ENCODE measurements at regions not wholly inside any gene's neighbourhood (a gene's known extent, or its start where the extent isn't known, plus 50 kb on each side); places are given as distances from the start of the nearest gene placed in this dataset.
"Not testable (repeated sequence)": the region's sequence is repeated elsewhere in the genome, so short reads cannot be mapped to it uniquely, and the experiment has no call there.

DNA sequence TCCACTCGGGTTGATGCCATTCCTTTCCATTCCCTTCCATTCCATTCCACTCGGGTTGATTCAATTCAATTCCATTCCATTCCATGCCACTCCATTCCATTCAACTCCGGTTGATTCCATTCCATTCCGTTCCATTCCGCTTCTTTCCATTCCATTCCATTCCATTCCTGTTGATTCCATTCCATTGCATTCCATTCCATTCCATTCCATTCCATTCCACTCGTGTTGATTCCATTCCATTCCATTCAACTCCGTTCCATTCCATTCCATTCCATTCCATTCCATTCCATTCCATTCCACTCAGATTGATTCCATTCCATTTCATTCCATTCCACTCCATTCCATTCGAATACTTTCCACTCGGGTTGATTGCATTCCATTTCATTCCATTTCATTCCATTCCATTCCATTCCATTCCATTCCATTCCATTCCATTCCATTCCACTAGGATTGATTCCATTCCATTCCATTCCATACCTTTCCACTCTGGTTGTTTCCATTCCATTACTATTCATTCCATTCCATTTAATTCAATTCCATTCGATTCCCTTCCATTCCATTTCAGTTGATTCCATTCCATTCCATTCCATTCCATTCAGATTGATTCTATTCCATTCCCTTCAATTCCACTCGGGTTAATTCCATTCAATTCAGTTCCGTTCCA, 1141.8 kb downstream of the RPIA start:
- no peak for DNase-seq
- Mint-ChIP-seq H3K27me3 (ENCODE audit: insufficient read depth) (peaks cover 2% of the 10 kb centered on the region), H3K4me1 (no peaks in the 10 kb centered on the region), H3K9me3 (no peaks in the 10 kb centered on the region), H3K36me3 (ENCODE audit: low read depth) (peaks cover 30% of the 10 kb centered on the region), H3K4me3 (no peak overlapping the region), H3K27ac (no peak overlapping the region)
- Histone ChIP-seq H3K36me3 (ENCODE audit: control insufficient read depth, insufficient read depth, low read length) (no peaks in the 10 kb centered on the region), H3K9ac (ENCODE audit: extremely low read depth, low read length, poor library complexity, severe bottlenecking) (no peak overlapping the region), H3K9me3 (ENCODE audit: control insufficient read depth, low read length) (no peaks in the 10 kb centered on the region), H3K4me1 (ENCODE audit: control insufficient read depth, insufficient read depth, low read length) (no peaks in the 10 kb centered on the region), H3K27me3 (ENCODE audit: control insufficient read depth, insufficient read depth, low read length, poor library complexity, severe bottlenecking) (no peaks in the 10 kb centered on the region), H3K4me3 (ENCODE audit: low read length) (no peak overlapping the region), H3K27ac (ENCODE audit: low read depth, low read length) (no peak overlapping the region)
- TF ChIP-seq, protein P1, sequence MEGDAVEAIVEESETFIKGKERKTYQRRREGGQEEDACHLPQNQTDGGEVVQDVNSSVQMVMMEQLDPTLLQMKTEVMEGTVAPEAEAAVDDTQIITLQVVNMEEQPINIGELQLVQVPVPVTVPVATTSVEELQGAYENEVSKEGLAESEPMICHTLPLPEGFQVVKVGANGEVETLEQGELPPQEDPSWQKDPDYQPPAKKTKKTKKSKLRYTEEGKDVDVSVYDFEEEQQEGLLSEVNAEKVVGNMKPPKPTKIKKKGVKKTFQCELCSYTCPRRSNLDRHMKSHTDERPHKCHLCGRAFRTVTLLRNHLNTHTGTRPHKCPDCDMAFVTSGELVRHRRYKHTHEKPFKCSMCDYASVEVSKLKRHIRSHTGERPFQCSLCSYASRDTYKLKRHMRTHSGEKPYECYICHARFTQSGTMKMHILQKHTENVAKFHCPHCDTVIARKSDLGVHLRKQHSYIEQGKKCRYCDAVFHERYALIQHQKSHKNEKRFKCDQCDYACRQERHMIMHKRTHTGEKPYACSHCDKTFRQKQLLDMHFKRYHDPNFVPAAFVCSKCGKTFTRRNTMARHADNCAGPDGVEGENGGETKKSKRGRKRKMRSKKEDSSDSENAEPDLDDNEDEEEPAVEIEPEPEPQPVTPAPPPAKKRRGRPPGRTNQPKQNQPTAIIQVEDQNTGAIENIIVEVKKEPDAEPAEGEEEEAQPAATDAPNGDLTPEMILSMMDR (conservative IDR thresholded peaks at IDR 0.05) = no peak
- 67 to 73% methylated on average over 12 of the region's 12 CpGs for WGBS, 2 experiments (ENCODE audit: insufficient coverage in 1 of 2, insufficient read length in 1 of 2)

DNA sequence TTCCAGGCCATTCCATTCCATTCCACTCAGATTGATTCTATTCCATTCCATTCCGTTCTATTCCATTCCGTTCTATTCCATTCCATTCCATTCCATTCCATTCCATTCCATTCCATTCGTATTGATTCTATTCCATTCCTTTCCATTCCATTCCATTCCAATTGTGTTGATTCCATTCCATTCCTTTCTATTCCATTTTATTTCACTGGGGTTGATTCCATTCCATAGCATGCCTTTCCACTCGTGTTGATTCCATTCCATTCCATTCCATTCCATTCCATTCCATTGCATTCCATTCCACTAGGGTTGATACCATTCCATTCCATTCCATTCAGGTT, 1142.3 kb downstream of the RPIA start:
- H3K36me3 ChIP-seq (ENCODE audit: control insufficient read depth, insufficient read depth, low read length) = no peaks in the 10 kb centered on the region
- WGBS, 2 experiments (ENCODE audit: insufficient coverage in 1 of 2, insufficient read length in 1 of 2) = 70 to 77% methylated on average over 4 of the region's 4 CpGs
- peaks cover 2% of the 10 kb centered on the region for H3K27me3 Mint-ChIP-seq (ENCODE audit: insufficient read depth)
- no peak overlapping the region for H3K9ac ChIP-seq (ENCODE audit: extremely low read depth, low read length, poor library complexity, severe bottlenecking)
- no peaks in the 10 kb centered on the region for H3K4me1 ChIP-seq (ENCODE audit: control insufficient read depth, insufficient read depth, low read length)
- no peak overlapping the region for H3K27ac ChIP-seq (ENCODE audit: low read depth, low read length)
- no peaks in the 10 kb centered on the region for H3K9me3 Mint-ChIP-seq
- no peak for DNase-seq
- no peak overlapping the region for H3K4me3 ChIP-seq (ENCODE audit: low read length)
- H3K36me3 Mint-ChIP-seq (ENCODE audit: low read depth) = peaks cover 34% of the 10 kb centered on the region
- no peaks in the 10 kb centered on the region for H3K27me3 ChIP-seq (ENCODE audit: control insufficient read depth, insufficient read depth, low read length, poor library complexity, severe bottlenecking)
- H3K4me1 Mint-ChIP-seq = no peaks in the 10 kb centered on the region
- no peak overlapping the region for H3K4me3 Mint-ChIP-seq
- no peak overlapping the region for H3K27ac Mint-ChIP-seq
- TF ChIP-seq, protein P1 (conservative IDR thresholded peaks at IDR 0.05) = no peak
- no peaks in the 10 kb centered on the region for H3K9me3 ChIP-seq (ENCODE audit: control insufficient read depth, low read length)

DNA sequence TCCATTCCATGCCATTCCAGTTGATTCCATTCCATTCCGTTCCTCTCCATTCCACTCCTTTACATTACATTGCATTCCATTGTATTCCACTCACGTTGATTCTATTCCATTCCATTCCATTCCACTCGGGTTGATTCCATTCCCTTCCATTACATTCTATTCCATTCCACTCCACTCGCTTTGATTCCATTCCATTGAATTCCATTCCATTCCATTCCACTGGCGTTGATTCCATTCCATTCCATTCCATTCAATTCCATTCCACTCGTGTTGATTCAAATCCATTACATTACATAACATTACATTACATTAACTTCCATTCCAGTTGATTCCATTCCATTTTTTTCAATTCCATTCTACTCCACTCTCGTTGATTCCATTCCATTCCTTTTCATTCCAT, 1142.8 kb downstream of the RPIA start:
- Mint-ChIP-seq H3K4me1 (no peaks in the 10 kb centered on the region), H3K27ac (no peak overlapping the region), H3K4me3 (no peak overlapping the region), H3K36me3 (ENCODE audit: low read depth) (peaks cover 30% of the 10 kb centered on the region), H3K27me3 (ENCODE audit: insufficient read depth) (peaks cover 2% of the 10 kb centered on the region), H3K9me3 (no peaks in the 10 kb centered on the region)
- Histone ChIP-seq H3K4me1 (ENCODE audit: control insufficient read depth, insufficient read depth, low read length) (no peaks in the 10 kb centered on the region), H3K9ac (ENCODE audit: extremely low read depth, low read length, poor library complexity, severe bottlenecking) (no peak overlapping the region), H3K36me3 (ENCODE audit: control insufficient read depth, insufficient read depth, low read length) (no peaks in the 10 kb centered on the region), H3K27me3 (ENCODE audit: control insufficient read depth, insufficient read depth, low read length, poor library complexity, severe bottlenecking) (no peaks in the 10 kb centered on the region), H3K4me3 (ENCODE audit: low read length) (no peak overlapping the region), H3K27ac (ENCODE audit: low read depth, low read length) (no peak overlapping the region), H3K9me3 (ENCODE audit: control insufficient read depth, low read length) (no peaks in the 10 kb centered on the region)
- TF ChIP-seq, protein P1 (conservative IDR thresholded peaks at IDR 0.05) = no peak
- 67 to 79% methylated on average over 7 of the region's 7 CpGs for WGBS, 2 experiments (ENCODE audit: insufficient coverage in 1 of 2, insufficient read length in 1 of 2)
- no peak for DNase-seq

DNA sequence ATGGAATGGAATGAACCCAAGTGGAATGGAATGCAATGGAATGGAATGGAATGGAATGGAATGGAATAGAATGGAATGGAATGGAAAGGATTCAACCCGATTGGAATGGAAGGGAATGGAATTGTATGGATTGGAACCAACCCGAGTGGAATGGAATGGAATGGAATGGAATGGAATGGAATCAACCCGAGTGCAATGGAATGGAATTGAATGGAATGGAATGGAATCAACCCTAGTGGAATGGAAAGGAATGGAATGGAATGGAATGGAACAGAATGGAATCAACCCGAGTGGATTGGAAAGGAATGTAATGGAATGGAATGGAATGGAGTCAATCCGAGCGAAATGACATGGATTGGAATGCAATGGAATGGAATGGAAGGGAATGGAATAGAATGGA, 1144.9 kb downstream of the RPIA start:
- H3K4me3 Mint-ChIP-seq; H3K27ac ChIP-seq (ENCODE audit: low read depth, low read length); H3K4me1 Mint-ChIP-seq; DNase-seq; H3K9me3 ChIP-seq (ENCODE audit: control insufficient read depth, low read length); H3K36me3 ChIP-seq (ENCODE audit: control insufficient read depth, insufficient read depth, low read length); H3K9ac ChIP-seq (ENCODE audit: extremely low read depth, low read length, poor library complexity, severe bottlenecking); H3K4me3 ChIP-seq (ENCODE audit: low read length); H3K27ac Mint-ChIP-seq; H3K27me3 ChIP-seq (ENCODE audit: control insufficient read depth, insufficient read depth, low read length, poor library complexity, severe bottlenecking); H3K27me3 Mint-ChIP-seq (ENCODE audit: insufficient read depth); H3K9me3 Mint-ChIP-seq; H3K4me1 ChIP-seq (ENCODE audit: control insufficient read depth, insufficient read depth, low read length): not testable (repeated sequence)
- H3K36me3 Mint-ChIP-seq (ENCODE audit: low read depth) = peaks cover 32% of the 10 kb centered on the region
- 73 to 75% methylated on average over 6 of the region's 6 CpGs for WGBS, 2 experiments (ENCODE audit: insufficient coverage in 1 of 2, insufficient read length in 1 of 2)
